NCI-H748 (cell line): ENCODE measurements at regions not wholly inside any gene's neighbourhood (a gene's known extent, or its start where the extent isn't known, plus 50 kb on each side); places are given as distances from the start of the nearest gene placed in this dataset.
A peak's percentile ranks its signal among the peaks of the same experiment; 100 is the strongest.
"Not testable (repeated sequence)": the region's sequence is repeated elsewhere in the genome, so short reads cannot be mapped to it uniquely, and the experiment has no call there.

Source experiments
- DNase-seq: peaks from one replicate; lab custom pipeline; 2025; ENCODE audit not compliant: unreplicated experiment; lab: John Stamatoyannopoulos, UW

- DNase-seq, result no peak
Measured at GRCh38 chr7:34385384-34385783, 272.6 kb upstream of the NPSR1 start.

GRCh38 chr7:34389332-34390078, 268.5 kb upstream of the NPSR1 start:
- no peak for DNase-seq

GRCh38 chr7:34390103-34390502, 267.9 kb upstream of the NPSR1 start:
- DNase-seq, result no peak

GRCh38 chr7:34392972-34393371, 265.0 kb upstream of the NPSR1 start:
- no peak for DNase-seq

GRCh38 chr7:34396437-34397064, 261.5 kb upstream of the NPSR1 start:
- DNase-seq, result no peak

- DNase-seq, result no peak
Measured at GRCh38 chr7:34401776-34402175, 256.2 kb upstream of the NPSR1 start.

GRCh38 chr7:34406848-34407530, 251.0 kb upstream of the NPSR1 start:
- DNase-seq, result no peak

GRCh38 chr7:34407586-34407985, 250.4 kb upstream of the NPSR1 start:
- no peak for DNase-seq

- DNase-seq, result no peak
Measured at GRCh38 chr7:34417781-34418180, 240.2 kb upstream of the NPSR1 start.

GRCh38 chr7:34421526-34421925, 236.5 kb upstream of the NPSR1 start:
- no peak for DNase-seq

GRCh38 chr7:34425194-34425593, 232.8 kb upstream of the NPSR1 start:
- no peak for DNase-seq

- DNase-seq, result no peak
Measured at GRCh38 chr7:34425631-34426384, 232.2 kb upstream of the NPSR1 start.

- peak; percentile 4 for DNase-seq
Measured at GRCh38 chr7:34430456-34430855, 227.6 kb upstream of the NPSR1 start.

GRCh38 chr7:34438436-34438835, 219.6 kb upstream of the NPSR1 start:
- DNase-seq, result no peak

- no peak for DNase-seq
Measured at GRCh38 chr7:34445653-34446052, 212.4 kb upstream of the NPSR1 start.

- DNase-seq, result not testable (repeated sequence)
Measured at GRCh38 chr7:34448531-34448930, 209.5 kb upstream of the NPSR1 start.

- no peak for DNase-seq
Measured at GRCh38 chr7:34449765-34450164, 208.3 kb upstream of the NPSR1 start.

GRCh38 chr7:34451183-34451582, 206.8 kb upstream of the NPSR1 start:
- DNase-seq, result no peak

- DNase-seq, result no peak
Measured at GRCh38 chr7:34451923-34452322, 206.1 kb upstream of the NPSR1 start.

- no peak for DNase-seq
Measured at GRCh38 chr7:34452363-34452762, 205.7 kb upstream of the NPSR1 start.

- no peak for DNase-seq
Measured at GRCh38 chr7:34453150-34453549, 204.9 kb upstream of the NPSR1 start.
